AG04450 (cell line): ENCODE measurements at regions not wholly inside any gene's neighbourhood (a gene's known extent, or its start where the extent isn't known, plus 50 kb on each side); places are given as distances from the start of the nearest gene placed in this dataset.

Source experiments
- CTCF ChIA-PET: fragments of 300-600, 350-600 bp; formaldehyde crosslinking; extraction: SDS; loops from one replicate; lab custom pipeline; 2022; ENCODE audit warnings: antibody characterized with exemption, inconsistent platforms; lab: Charles Lee
- POLR2A ChIA-PET: fragments of 350-600 bp; formaldehyde crosslinking; extraction: SDS; loops from one replicate; lab custom pipeline; 2021; ENCODE audit warnings: antibody characterized with exemption, inconsistent platforms; lab: Yijun Ruan, JAX
- DNase-seq: peaks from one replicate; pipeline ENCODE4 v3.0.0-alpha.2; 2011; ENCODE audit warnings: low read depth, low spot score
- H3K27ac ChIP-seq: one replicate; pipeline ENCODE4 v1.5.1; 2012; ENCODE audit warnings: low read depth, low read length, control low read depth
- H3K27me3 ChIP-seq: one replicate; pipeline ENCODE4 v1.6.0; 2012; ENCODE audit warnings: low read length; ENCODE audit not compliant: control insufficient read depth, insufficient read depth
- H3K4me3 ChIP-seq: 2 replicates; pipeline ENCODE4 v1.5.1; 2011; ENCODE audit warnings: mild to moderate bottlenecking, low read depth, low read length, control low read depth
- H3K9me3 ChIP-seq: 2 replicates; pipeline ENCODE4 v1.5.1; 2012; ENCODE audit warnings: low read length; ENCODE audit not compliant: control insufficient read depth, insufficient read depth
- TF ChIP-seq, protein P1 (sequence below): IDR thresholded peaks from 2 replicates; pipeline ENCODE4 v1.5.1; 2011; ENCODE audit warnings: low read depth, low read length, control low read depth, inconsistent platforms

DNA sequence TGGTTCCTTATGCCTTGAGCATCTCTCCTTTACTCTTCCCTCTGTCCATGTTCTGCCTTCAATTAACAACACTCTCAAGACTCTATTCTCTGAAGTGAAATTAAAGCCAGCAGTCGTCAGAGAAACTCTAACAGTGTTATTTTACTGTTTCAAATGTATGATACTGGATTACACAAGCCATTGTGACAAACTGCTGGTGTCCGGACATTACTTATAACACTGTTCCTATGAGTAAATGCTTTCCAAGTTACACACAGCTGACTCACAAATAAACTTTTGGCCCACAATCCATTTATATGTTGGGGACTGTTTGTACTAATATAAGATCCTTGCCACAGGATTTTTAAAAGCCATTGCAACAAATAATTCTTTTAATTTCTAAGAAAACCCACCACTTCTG lies 63.2 kb upstream of the GHR start:
- TF ChIP-seq, protein P1, sequence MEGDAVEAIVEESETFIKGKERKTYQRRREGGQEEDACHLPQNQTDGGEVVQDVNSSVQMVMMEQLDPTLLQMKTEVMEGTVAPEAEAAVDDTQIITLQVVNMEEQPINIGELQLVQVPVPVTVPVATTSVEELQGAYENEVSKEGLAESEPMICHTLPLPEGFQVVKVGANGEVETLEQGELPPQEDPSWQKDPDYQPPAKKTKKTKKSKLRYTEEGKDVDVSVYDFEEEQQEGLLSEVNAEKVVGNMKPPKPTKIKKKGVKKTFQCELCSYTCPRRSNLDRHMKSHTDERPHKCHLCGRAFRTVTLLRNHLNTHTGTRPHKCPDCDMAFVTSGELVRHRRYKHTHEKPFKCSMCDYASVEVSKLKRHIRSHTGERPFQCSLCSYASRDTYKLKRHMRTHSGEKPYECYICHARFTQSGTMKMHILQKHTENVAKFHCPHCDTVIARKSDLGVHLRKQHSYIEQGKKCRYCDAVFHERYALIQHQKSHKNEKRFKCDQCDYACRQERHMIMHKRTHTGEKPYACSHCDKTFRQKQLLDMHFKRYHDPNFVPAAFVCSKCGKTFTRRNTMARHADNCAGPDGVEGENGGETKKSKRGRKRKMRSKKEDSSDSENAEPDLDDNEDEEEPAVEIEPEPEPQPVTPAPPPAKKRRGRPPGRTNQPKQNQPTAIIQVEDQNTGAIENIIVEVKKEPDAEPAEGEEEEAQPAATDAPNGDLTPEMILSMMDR: no peak
- ChIA-PET POLR2A (no interaction called here), CTCF (no interaction called here)
- Histone ChIP-seq H3K27me3 (no peaks in the 10 kb centered on the region), H3K9me3 (no peaks in the 10 kb centered on the region), H3K4me3 (no peak overlapping the region), H3K27ac (no peak overlapping the region)
- no peak for DNase-seq

DNA sequence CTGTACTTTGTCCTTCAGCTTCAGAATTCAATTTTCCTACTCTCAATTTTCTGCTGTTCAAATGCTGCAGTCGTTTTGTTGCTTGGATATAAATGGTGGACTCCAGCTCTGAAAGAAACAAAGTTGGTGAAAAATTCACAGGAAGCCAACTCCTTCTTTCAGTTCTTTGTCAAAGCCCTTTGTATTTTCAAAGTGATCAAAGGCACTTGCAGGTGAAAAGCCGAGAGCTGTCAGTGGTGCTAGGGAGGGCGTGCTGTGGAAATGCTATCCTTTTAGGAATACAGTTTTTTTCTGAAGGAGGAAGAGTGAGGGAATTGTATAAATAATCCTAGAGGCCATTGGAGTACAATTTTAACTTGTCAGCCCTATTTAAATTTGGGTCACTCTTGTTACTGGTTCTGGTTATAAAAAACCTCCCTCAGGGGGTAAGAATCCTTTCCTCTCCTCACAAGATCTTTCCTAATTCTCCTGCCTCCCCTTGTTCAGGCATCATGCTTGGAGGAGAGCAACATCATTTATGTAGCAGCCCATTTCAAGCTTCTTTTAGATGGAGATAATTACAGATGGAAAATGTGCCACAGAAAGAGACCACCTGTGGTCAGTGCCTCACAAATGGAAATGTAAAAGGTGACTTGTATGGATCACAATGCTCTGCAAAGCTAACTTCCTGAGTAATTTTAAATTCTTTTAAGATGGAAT lies 62.5 kb upstream of the GHR start:
- Histone ChIP-seq H3K4me3 (no peak overlapping the region), H3K27me3 (no peaks in the 10 kb centered on the region), H3K9me3 (no peaks in the 10 kb centered on the region), H3K27ac (no peak overlapping the region)
- CTCF ChIA-PET: no interaction called here
- POLR2A ChIA-PET: no interaction called here
- TF ChIP-seq, protein P1: no peak
- DNase-seq: no peak

DNA sequence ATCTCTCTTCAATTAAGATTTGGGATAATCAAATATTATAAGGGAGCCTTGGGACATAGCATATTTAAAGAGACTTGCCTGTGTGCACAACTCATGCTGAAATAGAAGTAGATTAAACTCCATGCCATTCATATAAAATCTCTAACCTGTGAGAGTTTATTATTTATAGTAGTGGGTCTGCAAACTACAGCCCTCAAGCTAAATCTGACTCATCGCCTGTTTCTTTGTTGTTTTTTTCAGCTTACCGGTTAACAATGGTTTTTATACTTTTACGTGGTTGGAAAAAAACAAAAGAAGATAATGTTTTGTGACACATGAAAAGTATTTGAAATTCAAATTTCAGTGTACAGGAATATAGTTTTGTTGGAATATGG lies 61.9 kb upstream of the GHR start:
- no peak overlapping the region for H3K27ac ChIP-seq
- no peaks in the 10 kb centered on the region for H3K27me3 ChIP-seq
- no peak for DNase-seq
- TF ChIP-seq, protein P1: no peak
- POLR2A ChIA-PET: no interaction called here
- CTCF ChIA-PET: no interaction called here
- no peaks in the 10 kb centered on the region for H3K9me3 ChIP-seq
- no peak overlapping the region for H3K4me3 ChIP-seq

DNA sequence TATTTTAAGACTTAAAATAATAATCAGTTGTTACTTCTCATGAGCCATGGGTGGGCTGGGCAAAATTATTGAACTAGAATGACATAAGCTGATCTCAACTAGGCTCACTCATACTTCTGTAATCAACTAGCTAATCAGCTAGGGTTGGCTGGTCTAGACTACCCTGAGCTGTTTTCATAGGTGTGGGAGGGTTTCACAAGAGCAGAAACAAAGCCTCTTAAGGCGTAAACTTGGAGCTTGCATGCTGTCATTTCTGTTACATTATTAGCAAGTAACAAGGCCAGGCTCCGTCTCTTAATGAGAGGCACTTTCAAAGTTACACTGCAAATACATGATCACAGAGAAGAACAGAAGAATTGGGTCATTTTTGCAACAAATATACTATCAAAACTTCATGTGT lies 57.2 kb upstream of the GHR start:
- ChIA-PET POLR2A (no interaction called here), CTCF (no interaction called here)
- TF ChIP-seq, protein P1: no peak
- Histone ChIP-seq H3K27me3 (no peaks in the 10 kb centered on the region), H3K27ac (no peak overlapping the region), H3K9me3 (no peaks in the 10 kb centered on the region), H3K4me3 (no peak overlapping the region)
- DNase-seq: no peak
